HEK293 (cell line): ENCODE measurements at regions not wholly inside any gene's neighbourhood (a gene's known extent, or its start where the extent isn't known, plus 50 kb on each side); places are given as distances from the start of the nearest gene placed in this dataset.

Experiments used
- RBAK ChIP-seq: fragments of 450-650 bp; formaldehyde crosslinking; IDR thresholded peaks from 2 replicates; pipeline ENCODE4 v1.5.1; 2016; ENCODE audit warnings: missing biosample characterization, missing genetic modification characterization
- WT1 ChIP-seq: fragments of 450-650 bp; formaldehyde crosslinking; IDR thresholded peaks from 2 replicates; pipeline ENCODE4 v1.5.1; 2016; ENCODE audit warnings: missing biosample characterization, missing genetic modification characterization
- ZFP3 ChIP-seq: fragments of 450-650 bp; formaldehyde crosslinking; IDR thresholded peaks from 2 replicates; pipeline ENCODE4 v1.5.1; 2016; ENCODE audit warnings: low read depth, missing biosample characterization, missing genetic modification characterization
- ZFP41 ChIP-seq: fragments of 450-650 bp; formaldehyde crosslinking; IDR thresholded peaks from 2 replicates; pipeline ENCODE4 v1.5.1; 2016; ENCODE audit warnings: missing biosample characterization, missing genetic modification characterization, borderline replicate concordance
- ZNF175 ChIP-seq: fragments of 450-650 bp; formaldehyde crosslinking; IDR thresholded peaks from 2 replicates; pipeline ENCODE4 v1.5.1; 2016; ENCODE audit warnings: missing biosample characterization, missing genetic modification characterization
- ZNF184 ChIP-seq: fragments of 450-650 bp; IDR thresholded peaks from 2 replicates; pipeline ENCODE4 v1.5.1; 2018; ENCODE audit warnings: missing biosample characterization, mild to moderate bottlenecking, missing genetic modification characterization
- ZNF19 ChIP-seq: fragments of 450-650 bp; formaldehyde crosslinking; IDR thresholded peaks from 2 replicates; pipeline ENCODE4; 2016; ENCODE audit warnings: missing biosample characterization, missing genetic modification characterization, low read depth
- ZNF274 ChIP-seq, 2 experiments: fragments of 200-500 bp in 1 of 2; fragments of 450-650 bp in 1 of 2; sonication (Bioruptor generic) in 1 of 2; formaldehyde crosslinking in 1 of 2; IDR thresholded peaks; 2 replicates each; pipeline versions ENCODE4 v1.5.1 to v1.6.1; 2014 to 2016; ENCODE audit warnings: borderline replicate concordance in 1 of 2, inconsistent platforms in 1 of 2, low read length in 1 of 2, missing biosample characterization in 1 of 2, missing genetic modification characterization in 1 of 2
- ZNF391 ChIP-seq: fragments of 450-650 bp; formaldehyde crosslinking; IDR thresholded peaks from 2 replicates; pipeline ENCODE4 v1.5.1; 2016; ENCODE audit warnings: low read depth, missing biosample characterization, missing genetic modification characterization, borderline replicate concordance
- ZNF623 ChIP-seq: fragments of 450-650 bp; formaldehyde crosslinking; IDR thresholded peaks from 2 replicates; pipeline ENCODE4 v1.5.1; 2016; ENCODE audit warnings: missing biosample characterization, missing genetic modification characterization
- TF ChIP-seq, protein P1 (sequence below): fragments of 450-650 bp; formaldehyde crosslinking; IDR thresholded peaks from 2 replicates; pipeline ENCODE4 v1.5.1; 2016; ENCODE audit warnings: missing biosample characterization, missing genetic modification characterization
- TF ChIP-seq, protein P2 (sequence below): fragments of 450-650 bp; formaldehyde crosslinking; IDR thresholded peaks from 2 replicates; pipeline ENCODE4 v1.5.1; 2016; ENCODE audit warnings: missing biosample characterization, missing genetic modification characterization

DNA sequence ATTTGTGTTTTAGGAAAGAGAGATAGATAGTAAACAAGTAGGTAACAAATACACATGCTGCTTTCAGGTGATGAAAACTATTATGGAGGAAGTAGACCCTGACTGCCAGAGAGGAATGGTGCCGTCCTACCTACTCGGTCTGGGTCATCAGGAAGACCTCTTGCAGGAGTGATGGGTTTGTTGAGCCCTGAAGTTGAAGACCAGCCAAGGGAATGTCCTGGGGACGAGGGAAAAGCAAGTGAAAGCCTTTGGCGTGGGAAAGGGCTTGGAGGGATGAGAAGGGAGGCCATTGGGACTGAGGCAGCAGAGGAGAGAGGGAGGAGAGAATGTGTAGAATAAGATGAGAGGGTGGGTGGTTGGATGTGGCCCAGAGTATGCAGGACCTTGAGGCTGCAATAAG, 379.5 kb upstream of the USP24 start:
- TF ChIP-seq WT1 (tag by site-specific recombination): no peak
- no peak for TF ChIP-seq ZNF623 (tag by site-specific recombination)
- no peak for TF ChIP-seq ZFP3 (tag by site-specific recombination)
- TF ChIP-seq ZNF391: no peak
- no peak for TF ChIP-seq ZNF274 (IDR thresholded peaks at IDR 0.05; ENCODE audit: low read length)
- no peak for TF ChIP-seq ZNF274 (tag by site-specific recombination; IDR thresholded peaks at IDR 0.05; ENCODE audit: borderline replicate concordance)
- TF ChIP-seq, protein P1, sequence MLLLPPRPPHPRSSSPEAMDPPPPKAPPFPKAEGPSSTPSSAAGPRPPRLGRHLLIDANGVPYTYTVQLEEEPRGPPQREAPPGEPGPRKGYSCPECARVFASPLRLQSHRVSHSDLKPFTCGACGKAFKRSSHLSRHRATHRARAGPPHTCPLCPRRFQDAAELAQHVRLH: no peak
- TF ChIP-seq ZNF175 (tag by site-specific recombination): no peak
- TF ChIP-seq RBAK: no peak
- TF ChIP-seq ZFP41 (tag by site-specific recombination): no peak
- TF ChIP-seq, protein P2, sequence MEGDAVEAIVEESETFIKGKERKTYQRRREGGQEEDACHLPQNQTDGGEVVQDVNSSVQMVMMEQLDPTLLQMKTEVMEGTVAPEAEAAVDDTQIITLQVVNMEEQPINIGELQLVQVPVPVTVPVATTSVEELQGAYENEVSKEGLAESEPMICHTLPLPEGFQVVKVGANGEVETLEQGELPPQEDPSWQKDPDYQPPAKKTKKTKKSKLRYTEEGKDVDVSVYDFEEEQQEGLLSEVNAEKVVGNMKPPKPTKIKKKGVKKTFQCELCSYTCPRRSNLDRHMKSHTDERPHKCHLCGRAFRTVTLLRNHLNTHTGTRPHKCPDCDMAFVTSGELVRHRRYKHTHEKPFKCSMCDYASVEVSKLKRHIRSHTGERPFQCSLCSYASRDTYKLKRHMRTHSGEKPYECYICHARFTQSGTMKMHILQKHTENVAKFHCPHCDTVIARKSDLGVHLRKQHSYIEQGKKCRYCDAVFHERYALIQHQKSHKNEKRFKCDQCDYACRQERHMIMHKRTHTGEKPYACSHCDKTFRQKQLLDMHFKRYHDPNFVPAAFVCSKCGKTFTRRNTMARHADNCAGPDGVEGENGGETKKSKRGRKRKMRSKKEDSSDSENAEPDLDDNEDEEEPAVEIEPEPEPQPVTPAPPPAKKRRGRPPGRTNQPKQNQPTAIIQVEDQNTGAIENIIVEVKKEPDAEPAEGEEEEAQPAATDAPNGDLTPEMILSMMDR (tag by site-specific recombination): no peak
- TF ChIP-seq ZNF184: no peak
- no peak for TF ChIP-seq ZNF19 (tag by site-specific recombination)
